GM23248 (cell line): ENCODE measurements at regions not wholly inside any gene's neighbourhood (a gene's known extent, or its start where the extent isn't known, plus 50 kb on each side); places are given as distances from the start of the nearest gene placed in this dataset.

Source experiments
- EZH2 ChIP-seq: fragments of 200-600 bp; sonication (generic); IDR thresholded peaks from 2 replicates; pipeline ENCODE4 v1.6.1; 2018; ENCODE audit warnings: antibody characterized with exemption, mild to moderate bottlenecking; ENCODE audit not compliant: insufficient read depth, poor library complexity, severe bottlenecking
- EZH2phosphoT487 ChIP-seq: fragments of 200-600 bp; sonication (generic); IDR thresholded peaks from 2 replicates; pipeline ENCODE4 v1.6.1; 2018; ENCODE audit warnings: antibody characterized with exemption, moderate library complexity, mild to moderate bottlenecking, low read depth; ENCODE audit not compliant: insufficient read depth

- TF ChIP-seq EZH2 (no peak), EZH2phosphoT487 (no peak)
Measured at GRCh38 chrX:35700121-35700520, 98.0 kb upstream of the MAGEB16 start.
